Middle frontal gyrus (tissue), 1 donor: ENCODE measurements at regions not wholly inside any gene's neighbourhood (a gene's known extent, or its start where the extent isn't known, plus 50 kb on each side); places are given as distances from the start of the nearest gene placed in this dataset.

Experiments
- DNase-seq: peaks from one replicate; pipeline ENCODE4 v3.0.0-alpha.2; 2015; ENCODE audit warnings: low spot score; ENCODE audit errors: extremely low spot score

DNA sequence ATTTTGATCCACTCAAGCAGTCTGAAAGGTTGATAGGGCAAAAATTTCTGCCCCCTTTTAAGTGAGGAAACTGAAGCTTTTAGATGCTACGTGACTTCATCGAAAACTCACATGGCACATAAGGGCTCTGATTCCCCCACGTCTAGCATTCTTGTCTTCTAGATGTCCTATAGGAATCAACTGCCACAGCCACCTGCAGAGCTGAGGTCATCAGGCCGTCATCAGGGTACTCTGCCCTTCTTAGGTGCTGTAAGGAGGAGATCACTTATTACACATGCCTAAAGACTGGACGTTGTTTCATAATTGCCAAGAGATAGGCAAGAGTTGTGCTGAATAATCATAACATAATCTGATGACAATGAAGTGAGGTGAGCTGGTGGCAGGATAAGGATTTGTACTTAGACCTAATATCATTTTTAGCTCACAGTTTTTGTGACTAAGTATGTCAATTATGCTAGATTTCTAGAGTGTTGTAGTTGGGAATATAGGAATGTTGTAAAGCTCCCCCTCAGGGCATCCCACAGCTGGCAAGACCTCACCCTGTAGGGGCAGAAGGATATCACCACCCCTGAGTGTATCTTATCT lies 349.4 kb downstream of the METTL15 start:
- DNase-seq: no peak

GRCh38 chr11:28448186-28448585 lies 340.0 kb downstream of the METTL15 start:
- no peak for DNase-seq

DNA sequence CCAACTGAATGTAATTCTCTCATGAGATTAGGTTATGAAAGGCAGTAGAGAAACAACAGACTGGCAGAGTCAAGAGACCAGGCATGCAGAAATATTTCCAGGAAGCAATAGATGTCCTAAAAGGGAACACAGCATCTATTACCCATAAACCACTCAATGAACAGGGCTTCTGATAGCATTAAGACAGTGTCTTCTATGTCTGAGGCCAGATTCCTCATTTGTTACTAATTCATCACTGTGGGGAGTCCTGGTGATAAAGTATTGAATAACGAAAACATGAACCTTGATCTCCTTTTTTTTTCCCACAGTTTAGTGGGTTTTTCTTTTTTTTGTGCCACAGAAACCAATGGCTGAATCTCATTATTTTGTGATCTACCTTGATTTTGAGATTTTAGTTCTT lies 339.0 kb downstream of the METTL15 start:
- no peak for DNase-seq

DNA sequence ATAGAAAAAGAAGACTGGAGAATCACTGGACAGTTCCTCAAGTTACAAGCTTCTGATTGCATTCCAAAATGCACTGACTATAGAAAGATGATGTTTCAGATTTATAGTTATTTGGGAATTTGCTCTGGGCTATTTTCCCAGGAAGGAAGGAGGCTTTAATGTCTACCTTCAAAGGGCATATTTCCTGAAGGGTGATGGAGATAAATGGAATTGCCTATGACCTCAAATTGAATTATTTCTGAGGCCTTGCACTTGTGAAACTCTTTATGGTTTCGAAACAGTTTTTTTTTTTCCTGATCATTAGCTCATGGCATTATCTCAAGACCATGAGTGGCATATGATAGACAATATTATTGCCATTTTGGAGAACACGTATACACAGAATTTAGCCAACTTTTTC lies 333.9 kb downstream of the METTL15 start:
- DNase-seq: no peak

DNA sequence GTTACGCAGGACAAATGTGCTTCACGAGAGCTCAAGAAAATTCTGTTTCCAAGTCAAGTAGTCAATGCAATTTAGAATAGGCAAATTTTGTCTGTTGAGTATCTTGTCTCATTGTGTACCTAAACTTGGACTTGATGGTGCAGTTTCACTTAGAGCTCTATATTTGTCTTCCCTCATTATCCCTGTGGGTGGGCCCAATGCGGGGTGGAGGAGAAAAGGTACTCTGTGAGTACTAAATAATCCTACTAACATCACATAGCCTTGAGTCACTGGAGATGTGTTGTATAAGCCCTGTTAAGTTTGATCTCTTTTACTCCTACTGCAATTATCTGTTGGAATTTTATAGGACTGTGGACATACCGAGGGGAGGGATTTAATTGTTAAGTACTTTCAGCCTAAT lies 331.2 kb downstream of the METTL15 start:
- DNase-seq: no peak

DNA sequence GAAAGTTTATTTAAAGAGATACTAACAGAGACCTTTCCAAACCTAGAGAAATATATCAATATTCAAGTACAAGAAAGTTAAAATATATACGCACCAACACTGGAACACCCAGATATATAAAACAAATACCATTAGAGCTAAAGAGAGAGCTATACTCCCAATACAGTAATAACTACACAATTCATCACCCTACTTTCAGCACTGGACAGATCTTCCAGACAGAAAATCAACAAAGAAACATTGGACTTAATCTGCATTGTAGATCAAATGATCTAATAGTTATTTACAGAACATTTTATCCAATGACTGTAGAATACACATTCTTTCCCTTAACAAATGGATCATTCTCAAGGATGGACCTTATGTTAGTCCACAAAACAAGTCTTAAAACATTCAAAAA lies 311.9 kb downstream of the METTL15 start:
- DNase-seq: no peak

DNA sequence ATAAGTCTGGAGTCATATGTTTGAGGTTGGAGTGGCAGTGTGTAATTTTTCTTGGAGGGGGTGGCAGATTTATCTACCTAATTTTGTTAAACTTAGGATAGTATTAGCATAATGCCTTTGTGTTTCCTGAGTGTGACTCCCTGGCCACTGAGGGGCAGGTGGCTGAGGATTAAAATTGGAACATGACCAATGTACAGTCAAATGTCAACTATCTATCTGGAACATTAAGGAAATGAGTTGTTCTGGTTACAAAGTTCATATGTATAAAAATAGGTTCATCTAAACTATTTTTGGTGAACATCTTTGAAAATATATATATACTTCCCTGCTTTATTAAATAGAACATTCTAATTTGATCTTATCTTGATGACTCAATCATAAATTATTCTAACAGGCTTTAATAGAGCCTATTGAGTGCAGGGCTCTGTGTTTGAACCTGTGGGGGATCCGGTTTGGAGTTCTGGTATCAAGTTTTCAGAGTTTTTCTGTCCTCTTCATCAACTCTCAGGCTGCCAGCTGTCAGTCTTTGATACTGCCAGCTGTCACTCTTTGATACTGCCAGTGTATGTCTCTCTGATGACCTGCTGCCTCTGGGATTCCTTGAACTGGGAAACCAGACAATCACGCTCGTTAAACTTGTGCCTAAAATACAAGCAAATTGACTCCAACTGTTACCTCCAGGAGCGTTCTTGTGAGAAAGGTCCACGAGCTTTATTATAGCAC lies 309.6 kb downstream of the METTL15 start:
- DNase-seq: no peak

GRCh38 chr11:28412029-28412428 lies 303.8 kb downstream of the METTL15 start:
- no peak for DNase-seq

DNA sequence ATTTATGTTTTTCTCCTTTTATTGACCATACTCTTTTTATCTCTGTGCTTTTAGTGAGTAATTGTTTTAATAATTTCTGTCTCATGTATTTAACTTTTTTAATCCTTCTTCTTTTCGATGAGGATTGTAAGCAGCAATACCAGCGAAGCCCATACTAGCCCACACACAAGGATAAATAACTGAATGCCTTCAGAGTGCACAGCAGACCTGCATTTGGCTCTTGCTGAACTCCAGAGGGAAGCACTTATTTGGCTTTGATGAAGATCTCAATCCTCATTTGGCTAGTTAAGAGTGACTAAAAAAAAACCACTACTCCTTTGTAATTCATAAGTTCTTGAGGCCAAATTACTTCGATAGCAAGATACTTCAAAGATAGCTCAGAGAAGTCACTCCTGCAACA lies 293.3 kb downstream of the METTL15 start:
- DNase-seq: no peak

- no peak for DNase-seq
Observed at GRCh38 chr11:28400331-28401100, 292.3 kb downstream of the METTL15 start.

DNA sequence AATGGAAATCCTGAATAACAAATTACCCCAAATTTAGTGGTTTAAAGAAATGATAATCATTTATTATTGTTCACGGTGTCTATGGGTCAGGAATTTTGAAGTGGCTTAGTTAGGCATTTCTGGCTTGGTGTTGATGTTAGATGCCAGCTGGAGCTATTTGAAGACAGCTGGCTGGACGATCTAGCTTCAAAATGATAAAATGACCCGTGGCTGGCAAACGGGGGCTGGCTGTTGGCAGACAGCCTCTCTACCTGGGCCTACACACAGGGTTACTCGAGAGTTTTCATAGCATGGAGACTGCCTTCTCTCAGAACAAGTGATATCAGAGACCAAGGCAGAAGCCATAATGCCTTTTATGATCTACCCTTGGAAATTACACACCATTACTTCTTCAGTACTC lies 285.2 kb downstream of the METTL15 start:
- DNase-seq: no peak

GRCh38 chr11:28384418-28384817 lies 276.2 kb downstream of the METTL15 start:
- no peak for DNase-seq

- no peak for DNase-seq
Observed at GRCh38 chr11:28383456-28383855, 275.3 kb downstream of the METTL15 start.
